ENCODE measurements at regions not wholly inside any gene's neighbourhood (a gene's known extent, or its start where the extent isn't known, plus 50 kb on each side); places are given as distances from the start of the nearest gene placed in this dataset.

GRCh38 chr10:33869481-33869880 lies 535.0 kb upstream of the NRP1 start:
- no peak for TF ChIP-seq CTCF (optimal IDR thresholded peaks at IDR 0.05 in 1 of 3, IDR thresholded peaks at IDR 0.05 in 1 of 3, conservative IDR thresholded peaks at IDR 0.05 in 1 of 3; ENCODE audit: extremely low read depth in 1 of 3, insufficient read depth in 2 of 3, low read length in 3 of 3)
- no peak for TF ChIP-seq EZH2 (IDR thresholded peaks at IDR 0.05; ENCODE audit: low read length)

Measured in keratinocyte (primary cell).